B cell (primary cell): ENCODE measurements at regions not wholly inside any gene's neighbourhood (a gene's known extent, or its start where the extent isn't known, plus 50 kb on each side); places are given as distances from the start of the nearest gene placed in this dataset.

Experiments
- ATAC-seq: fragments of 200-7000 bp; cut with Tn5 transposase; one replicate; pipeline ENCODE4 v1.10.0; 2021; ENCODE audit warnings: low read depth, mild to moderate bottlenecking, moderate number of reproducible peaks, moderate library complexity
- CTCF ChIA-PET: fragments of 350-600 bp; sonication (Branson Sonifier 250); formaldehyde crosslinking; loops from one replicate; lab custom pipeline; 2021; ENCODE audit warnings: antibody characterized with exemption, inconsistent platforms; lab: Charles Lee
- POLR2A ChIA-PET: fragments of 350-600 bp; sonication (Branson Sonifier 250); formaldehyde crosslinking; loops from one replicate; lab custom pipeline; 2021; ENCODE audit warnings: antibody characterized with exemption; lab: Charles Lee
- DNase-seq: peaks from one replicate; pipeline ENCODE4 v3.0.0; 2013
- H2AFZ ChIP-seq: 2 replicates; pipeline ENCODE4 v1.6.1; 2012; ENCODE audit warnings: mild to moderate bottlenecking, low read depth, low read length; ENCODE audit not compliant: insufficient read depth, poor library complexity, severe bottlenecking
- H3K27ac ChIP-seq, 2 donors: 1 replicate in 1 of 2; 2 replicates in 1 of 2; pipeline ENCODE4 v1.5.1; 2012 to 2013; ENCODE audit warnings: low read length in 2 of 2, mild to moderate bottlenecking in 2 of 2, moderate library complexity in 1 of 2
- H3K27me3 ChIP-seq, 4 experiments: fragments of 200-600 bp in 1 of 4; sonication (generic) in 1 of 4; replicated peaks in 1 of 4; 1 replicate in 2 of 4; 2 replicates in 2 of 4; pipeline versions ENCODE4 v1.6.1 to v1.7.0; 2013 to 2016; ENCODE audit warnings: low read length in 3 of 4, mild to moderate bottlenecking in 2 of 4, mixed read lengths in 1 of 4, moderate library complexity in 1 of 4; ENCODE audit not compliant: insufficient read depth in 4 of 4, control insufficient read depth in 3 of 4; ENCODE audit errors: control extremely low read depth in 1 of 4
- H3K36me3 ChIP-seq, 2 experiments: replicated peaks in 1 of 2; 1 replicate in 1 of 2; 2 replicates in 1 of 2; pipeline versions ENCODE4 v1.6.1 to v1.7.1; 2013; ENCODE audit warnings: low read length in 1 of 2; ENCODE audit not compliant: insufficient read depth in 2 of 2, control insufficient read depth in 1 of 2; ENCODE audit errors: control extremely low read depth in 1 of 2, extremely low read depth in 1 of 2
- H3K4me1 ChIP-seq, 2 donors: fragments of 200-600 bp in 1 of 2; sonication (generic) in 1 of 2; 1 replicate in 1 of 2; 2 replicates in 1 of 2; pipeline versions ENCODE4 v1.5.1 to v1.6.1; 2013 to 2017; ENCODE audit warnings: low read length in 2 of 2; ENCODE audit not compliant: control insufficient read depth in 2 of 2, insufficient read depth in 2 of 2
- H3K4me2 ChIP-seq: replicated peaks from 2 replicates; pipeline ENCODE3; 2012; ENCODE audit warnings: mild to moderate bottlenecking, low read depth, low read length; ENCODE audit not compliant: poor library complexity, severe bottlenecking
- H3K4me3 ChIP-seq, 5 experiments: fragments of 200-600 bp in 1 of 5; sonication (generic) in 1 of 5; 1 replicate in 3 of 5; 2 replicates in 2 of 5; pipeline versions ENCODE4 v1.5.1 to v1.7.0; 2011 to 2016; ENCODE audit warnings: low read length in 4 of 5, mild to moderate bottlenecking in 4 of 5, low read depth in 2 of 5, control low read depth in 1 of 5, moderate library complexity in 1 of 5; ENCODE audit not compliant: insufficient read depth in 1 of 5; ENCODE audit errors: control extremely low read depth in 1 of 5, extremely low read depth in 1 of 5
- H3K79me2 ChIP-seq: fragments of 200-600 bp; sonication (generic); one replicate; pipeline ENCODE4 v1.6.0; 2016; ENCODE audit warnings: low read length; ENCODE audit not compliant: control insufficient read depth, insufficient read depth
- H3K9ac ChIP-seq: fragments of 200-600 bp; sonication (generic); 2 replicates; pipeline ENCODE4 v1.6.1; 2017; ENCODE audit warnings: mild to moderate bottlenecking, low read length, moderate library complexity
- H3K9me3 ChIP-seq, 3 donors: one replicate each; pipeline versions ENCODE4 v1.6.1 to v1.7.1; 2013; ENCODE audit warnings: low read length in 2 of 3; ENCODE audit not compliant: control insufficient read depth in 2 of 3, insufficient read depth in 1 of 3; ENCODE audit errors: control extremely low read depth in 1 of 3
- H4K20me1 ChIP-seq: 2 replicates; pipeline ENCODE4 v1.6.0; 2012; ENCODE audit warnings: mild to moderate bottlenecking, low read length; ENCODE audit not compliant: insufficient read depth, control insufficient read depth, poor library complexity, severe bottlenecking
- H3K27ac Mint-ChIP-seq: one replicate; pipeline ENCODE4 v1.8.0; 2021; ENCODE audit warnings: mixed read lengths
- H3K27me3 Mint-ChIP-seq: one replicate; pipeline ENCODE4 v1.8.0; 2021; ENCODE audit warnings: mixed read lengths
- H3K4me1 Mint-ChIP-seq: one replicate; pipeline ENCODE4 v1.8.0; 2021; ENCODE audit warnings: mixed read lengths
- H3K4me3 Mint-ChIP-seq: one replicate; pipeline ENCODE4 v1.8.0; 2021; ENCODE audit warnings: mixed read lengths
- H3K9me3 Mint-ChIP-seq: one replicate; pipeline ENCODE4 v1.8.0; 2022; ENCODE audit warnings: mixed read lengths; ENCODE audit not compliant: insufficient read depth
- CTCF ChIP-seq: fragments of 200-600 bp; IDR thresholded peaks from one replicate; pipeline ENCODE4 v1.8.0; 2022; ENCODE audit warnings: antibody characterized with exemption, mild to moderate bottlenecking
- EZH2 ChIP-seq: IDR thresholded peaks from 2 replicates; pipeline ENCODE4 v1.6.1; 2012; ENCODE audit warnings: borderline replicate concordance, low read depth, mild to moderate bottlenecking, moderate library complexity, low read length; ENCODE audit not compliant: insufficient read depth, poor library complexity, severe bottlenecking
- WGBS: methylation state at CpG from one replicate; pipeline ENCODE4 v1.1.5; 2013; ENCODE audit warnings: missing lambda C conversion rate; ENCODE audit not compliant: insufficient coverage; 5-methylcytosine and 5-hydroxymethylcytosine counted together
- intact Hi-C: fragments of 100-400 bp; cut with micrococcal nuclease; formaldehyde crosslinking; loops from one replicate; pipeline ENCODE4 v1.10.0; 2022

DNA sequence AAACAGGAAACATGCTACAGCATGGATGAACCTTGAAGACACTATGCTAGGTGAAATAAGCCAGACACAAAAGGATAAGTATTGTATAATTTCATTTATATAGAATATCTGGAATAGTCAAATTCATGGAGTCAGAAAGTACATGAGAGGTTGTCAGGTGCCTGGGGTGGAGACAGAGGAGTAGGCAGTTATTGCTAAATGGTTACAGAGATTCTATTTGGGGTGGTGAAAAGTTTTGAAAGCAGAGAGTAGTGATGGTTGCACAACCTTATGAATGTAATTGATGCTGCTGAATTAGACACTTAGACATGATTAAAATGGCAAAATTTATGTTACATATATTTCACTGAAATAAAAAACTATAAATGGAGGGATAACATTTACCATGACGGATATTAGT lies 197.4 kb downstream of the VAPA start:
- intact Hi-C loops: no loop called here
- Mint-ChIP-seq H3K27ac (no peak overlapping the region), H3K4me1 (peaks cover 8% of the 10 kb centered on the region), H3K9me3 (no peaks in the 10 kb centered on the region), H3K4me3 (no peak overlapping the region), H3K27me3 (peaks cover 32% of the 10 kb centered on the region)
- Histone ChIP-seq H4K20me1 (no peaks in the 10 kb centered on the region), H3K4me1 (peaks cover 4 to 6% of the 10 kb centered on the region in 2 donors), H3K9ac (no peak overlapping the region), H2AFZ (no peak overlapping the region), H3K36me3 (no peaks in the 10 kb centered on the region), H3K79me2 (no peaks in the 10 kb centered on the region), H3K4me3 (no peak overlapping the region), H3K27me3 (peaks cover 0 to 3% (median 1%) of the 10 kb centered on the region in 4 experiments), H3K4me2 (no peak overlapping the region), H3K9me3 (no peaks in the 10 kb centered on the region), H3K27ac (no peak overlapping the region)
- POLR2A ChIA-PET: no interaction called here
- 100% methylated on average over 1 of the region's 1 CpG for WGBS
- TF ChIP-seq EZH2 (no peak), CTCF (no peak)
- ATAC-seq: no peak
- CTCF ChIA-PET: interaction anchor here (1.0 kb wide), 1 partner anchor 11 kb away, joined by 3 read pairs; no protein-coding TSS in a partner anchor
- no peak for DNase-seq

- Mint-ChIP-seq H3K4me1 (peaks cover 8% of the 10 kb centered on the region), H3K27ac (no peak overlapping the region), H3K9me3 (no peaks in the 10 kb centered on the region), H3K27me3 (peaks cover 32% of the 10 kb centered on the region), H3K4me3 (no peak overlapping the region)
- Histone ChIP-seq H3K9ac (no peak overlapping the region), H3K79me2 (no peaks in the 10 kb centered on the region), H3K4me1 (peaks cover 4 to 6% of the 10 kb centered on the region in 2 donors), H3K27ac (no peak overlapping the region), H3K4me3 (no peak overlapping the region), H3K27me3 (peaks cover 0 to 3% (median 1%) of the 10 kb centered on the region in 4 experiments), H4K20me1 (no peaks in the 10 kb centered on the region), H3K4me2 (no peak overlapping the region), H3K36me3 (no peaks in the 10 kb centered on the region), H2AFZ (no peak overlapping the region), H3K9me3 (no peaks in the 10 kb centered on the region)
- DNase-seq (no peak), ATAC-seq (no peak)
- 53% methylated on average over 4 of the region's 10 CpGs for WGBS
- POLR2A ChIA-PET: no interaction called here
- no peak for TF ChIP-seq CTCF
- TF ChIP-seq EZH2: no peak
- CTCF ChIA-PET: interaction anchor here (1.0 kb wide), 1 partner anchor 10 kb away, joined by 3 read pairs; no protein-coding TSS in a partner anchor
- intact Hi-C loops: no loop called here
Observed at GRCh38 chr18:10111944-10112343, 198.1 kb downstream of the VAPA start.
